HepG2 (cell line): ENCODE measurements at regions not wholly inside any gene's neighbourhood (a gene's known extent, or its start where the extent isn't known, plus 50 kb on each side); places are given as distances from the start of the nearest gene placed in this dataset.

ENCODE experiments used
- ARID2 ChIP-seq: sonication (generic); formaldehyde crosslinking; IDR thresholded peaks from 2 replicates; pipeline ENCODE4 v1.8.1; 2022; ENCODE audit warnings: mild to moderate bottlenecking, missing genetic modification reagents, borderline replicate concordance
- CREM ChIP-seq, 2 experiments: sonication (generic) in 1 of 2; formaldehyde crosslinking in 1 of 2; IDR thresholded peaks; 2 replicates each; pipeline versions ENCODE4 v1.4.0 to v1.6.1; 2016 to 2020; ENCODE audit warnings: antibody characterized with exemption in 1 of 2, mild to moderate bottlenecking in 1 of 2, missing genetic modification reagents in 1 of 2
- FOSL2 ChIP-seq: sonication (generic); formaldehyde crosslinking; IDR thresholded peaks from 2 replicates; pipeline ENCODE4 v1.4.0; 2020; ENCODE audit warnings: missing genetic modification reagents
- HMG20A ChIP-seq: IDR thresholded peaks from 2 replicates; pipeline ENCODE4 v1.6.1; 2016; ENCODE audit warnings: borderline replicate concordance
- MAZ ChIP-seq, 2 experiments: sonication (generic) in 1 of 2; formaldehyde crosslinking in 1 of 2; IDR thresholded peaks; 2 replicates each; pipeline versions ENCODE4 v1.5.0 to v1.6.1; 2012 to 2020; ENCODE audit warnings: low read depth in 2 of 2, mild to moderate bottlenecking in 2 of 2, borderline replicate concordance in 1 of 2, improper control_type of control experiment in 1 of 2, low read length in 1 of 2, missing genetic modification reagents in 1 of 2, moderate library complexity in 1 of 2
- POLR2AphosphoS2 ChIP-seq: IDR thresholded peaks from 2 replicates; pipeline ENCODE4 v1.6.1; 2011; ENCODE audit warnings: low read depth, low read length, improper control_type of control experiment
- POLR2AphosphoS5 ChIP-seq: IDR thresholded peaks from 2 replicates; pipeline ENCODE4 v1.6.1; 2012; ENCODE audit warnings: low read depth, low read length
- ZGPAT ChIP-seq: IDR thresholded peaks from 2 replicates; pipeline ENCODE4 v1.6.1; 2016; ENCODE audit warnings: mild to moderate bottlenecking
- ZKSCAN1 ChIP-seq: fragments of 150-350 bp; IDR thresholded peaks from 2 replicates; pipeline ENCODE4 v1.6.1; 2014; ENCODE audit warnings: low read length
- ZNF609 ChIP-seq: sonication (generic); formaldehyde crosslinking; IDR thresholded peaks from 2 replicates; pipeline ENCODE4 v1.4.0; 2020; ENCODE audit warnings: mild to moderate bottlenecking, missing genetic modification reagents, borderline replicate concordance

- TF ChIP-seq POLR2AphosphoS5 (no peak), ZNF609 (no peak), CREM (IDR thresholded peaks at IDR 0.05) (no peak), CREM (CRISPR knock-in tag; IDR thresholded peaks at IDR 0.05) (no peak), POLR2AphosphoS2 (no peak), FOSL2 (CRISPR knock-in tag) (no peak), ARID2 (CRISPR knock-in tag) (no peak), ZKSCAN1 (no peak), ZGPAT (no peak), MAZ (IDR thresholded peaks at IDR 0.05; ENCODE audit: borderline replicate concordance, low read depth, low read length) (no peak), MAZ (CRISPR knock-in tag; IDR thresholded peaks at IDR 0.05; ENCODE audit: low read depth) (no peak), HMG20A (CRISPR knock-in tag) (no peak)
Observed at GRCh38 chr7:115850774-115851173, 179.8 kb downstream of the TFEC start.
